ENCODE measurements at regions not wholly inside any gene's neighbourhood (a gene's known extent, or its start where the extent isn't known, plus 50 kb on each side); places are given as distances from the start of the nearest gene placed in this dataset.

- no peak overlapping the region for H3K27ac ChIP-seq (ENCODE audit: low read length)
- no peak overlapping the region for H2AFZ ChIP-seq (ENCODE audit: low read length)
- H3K27me3 ChIP-seq (ENCODE audit: low read length), result no peaks in the 10 kb centered on the region
- no peak overlapping the region for H3K4me3 ChIP-seq (ENCODE audit: low read length)
- TF ChIP-seq EZH2 (IDR thresholded peaks at IDR 0.05; ENCODE audit: low read length, unreplicated experiment), result no peak
- no peaks in the 10 kb centered on the region for H3K36me3 ChIP-seq (ENCODE audit: low read depth, low read length)
- no peak for DNase-seq
- intact Hi-C loops (cut with micrococcal nuclease), result no loop called here
- ChIA-PET CTCF (no interaction called here), POLR2A (ENCODE audit: unreplicated experiment) (no interaction called here)
- H3K9me2 ChIP-seq (replicated peaks; ENCODE audit: low read length), result no peaks in the 10 kb centered on the region
- H3K9ac ChIP-seq (ENCODE audit: low read length), result no peak overlapping the region
- H3K9me3 ChIP-seq (ENCODE audit: low read length), result no peaks in the 10 kb centered on the region
- no TSS peak for BruUV-seq (replicated peaks)
- ATAC-seq, result no peak
- no peaks in the 10 kb centered on the region for H4K20me1 ChIP-seq (ENCODE audit: low read length)
- no peaks in the 10 kb centered on the region for H3K79me2 ChIP-seq (ENCODE audit: low read length)
- H3F3A ChIP-seq (ENCODE audit: low read length, unreplicated experiment), result no peaks in the 10 kb centered on the region
- no peak overlapping the region for H3K4me2 ChIP-seq (ENCODE audit: low read length)
- no peaks in the 10 kb centered on the region for H3K4me1 ChIP-seq (ENCODE audit: insufficient read depth, low read length)
Observed at GRCh38 chr13:109301276-109301675, 485.1 kb downstream of the IRS2 start.

GRCh38 chr13:109297628-109298027, 488.8 kb downstream of the IRS2 start:
- no peaks in the 10 kb centered on the region for H3K4me1 ChIP-seq (ENCODE audit: insufficient read depth, low read length)
- no peaks in the 10 kb centered on the region for H3K79me2 ChIP-seq (ENCODE audit: low read length)
- DNase-seq (no peak), ATAC-seq (no peak)
- no peaks in the 10 kb centered on the region for H3K9me2 ChIP-seq (replicated peaks; ENCODE audit: low read length)
- H3F3A ChIP-seq (ENCODE audit: low read length, unreplicated experiment), result no peaks in the 10 kb centered on the region
- no peak overlapping the region for H3K9ac ChIP-seq (ENCODE audit: low read length)
- no peak for TF ChIP-seq EZH2phosphoT487 (IDR thresholded peaks at IDR 0.05; ENCODE audit: borderline replicate concordance, low read length)
- no peak for TF ChIP-seq EZH2 (IDR thresholded peaks at IDR 0.05; ENCODE audit: low read length, unreplicated experiment)
- no peak for TF ChIP-seq CTCF (conservative IDR thresholded peaks at IDR 0.05; ENCODE audit: low read depth, low read length)
- H2AFZ ChIP-seq (ENCODE audit: low read length), result no peak overlapping the region
- no peak overlapping the region for H3K4me3 ChIP-seq (ENCODE audit: low read length)
- H3K36me3 ChIP-seq (ENCODE audit: low read depth, low read length), result no peaks in the 10 kb centered on the region
- no peaks in the 10 kb centered on the region for H3K27me3 ChIP-seq (ENCODE audit: low read length)
- no peaks in the 10 kb centered on the region for H3K9me3 ChIP-seq (ENCODE audit: low read length)
- no TSS peak for BruUV-seq (replicated peaks)
- CTCF ChIA-PET, result interaction anchor here (0.6 kb wide), 1 partner anchor 122 kb away, joined by 3 read pairs; no protein-coding TSS in a partner anchor
- POLR2A ChIA-PET (ENCODE audit: unreplicated experiment), result no interaction called here
- no peak overlapping the region for H3K27ac ChIP-seq (ENCODE audit: low read length)
- H4K20me1 ChIP-seq (ENCODE audit: low read length), result no peaks in the 10 kb centered on the region
- intact Hi-C loops (cut with micrococcal nuclease), result no loop called here
- H3K4me2 ChIP-seq (ENCODE audit: low read length), result no peak overlapping the region

DNA sequence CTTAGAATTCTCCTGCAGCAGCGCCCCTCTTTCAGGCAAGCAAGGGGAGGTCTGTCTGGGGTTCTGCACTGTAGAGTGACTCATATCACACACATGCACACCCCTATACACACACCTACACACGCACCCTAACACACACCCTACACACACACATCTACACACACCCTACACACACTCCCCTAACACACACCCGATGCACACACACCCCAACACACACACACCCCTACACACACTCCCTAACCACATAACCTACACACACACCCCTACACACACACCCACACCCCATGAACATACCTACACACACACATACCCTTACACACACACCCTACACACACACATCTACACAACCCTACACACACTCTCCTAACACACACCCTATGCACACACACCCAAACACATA, 493.2 kb downstream of the IRS2 start:
- Histone ChIP-seq H3K4me3 (ENCODE audit: low read length) (no peak overlapping the region), H2AFZ (ENCODE audit: low read length) (no peak overlapping the region), H3K36me3 (ENCODE audit: low read depth, low read length) (no peaks in the 10 kb centered on the region), H3K9me2 (replicated peaks; ENCODE audit: low read length) (no peaks in the 10 kb centered on the region), H3K9me3 (ENCODE audit: low read length) (no peaks in the 10 kb centered on the region), H3K9ac (ENCODE audit: low read length) (no peak overlapping the region), H3K4me1 (ENCODE audit: insufficient read depth, low read length) (no peaks in the 10 kb centered on the region), H3K4me2 (ENCODE audit: low read length) (no peak overlapping the region), H3F3A (ENCODE audit: low read length, unreplicated experiment) (no peaks in the 10 kb centered on the region), H4K20me1 (ENCODE audit: low read length) (no peaks in the 10 kb centered on the region), H3K27ac (ENCODE audit: low read length) (no peak overlapping the region), H3K27me3 (ENCODE audit: low read length) (no peaks in the 10 kb centered on the region), H3K79me2 (ENCODE audit: low read length) (no peaks in the 10 kb centered on the region)
- intact Hi-C loops (cut with micrococcal nuclease), result no loop called here
- no TSS peak for BruUV-seq (replicated peaks)
- POLR2A ChIA-PET (ENCODE audit: unreplicated experiment), result no interaction called here
- TF ChIP-seq EZH2 (IDR thresholded peaks at IDR 0.05; ENCODE audit: low read length, unreplicated experiment), result no peak
- no peak for TF ChIP-seq EZH2phosphoT487 (IDR thresholded peaks at IDR 0.05; ENCODE audit: borderline replicate concordance, low read length)
- no peak for TF ChIP-seq CTCF (conservative IDR thresholded peaks at IDR 0.05; ENCODE audit: low read depth, low read length)
- DNase-seq (no peak), ATAC-seq (no peak)
- CTCF ChIA-PET, result no interaction called here

Measured in PC-3 (cell line).